ENCODE measurements at regions not wholly inside any gene's neighbourhood (a gene's known extent, or its start where the extent isn't known, plus 50 kb on each side); places are given as distances from the start of the nearest gene placed in this dataset.
A peak's percentile ranks its signal among the peaks of the same experiment; 100 is the strongest.
"Not testable (repeated sequence)": the region's sequence is repeated elsewhere in the genome, so short reads cannot be mapped to it uniquely, and the experiment has no call there.

DNA sequence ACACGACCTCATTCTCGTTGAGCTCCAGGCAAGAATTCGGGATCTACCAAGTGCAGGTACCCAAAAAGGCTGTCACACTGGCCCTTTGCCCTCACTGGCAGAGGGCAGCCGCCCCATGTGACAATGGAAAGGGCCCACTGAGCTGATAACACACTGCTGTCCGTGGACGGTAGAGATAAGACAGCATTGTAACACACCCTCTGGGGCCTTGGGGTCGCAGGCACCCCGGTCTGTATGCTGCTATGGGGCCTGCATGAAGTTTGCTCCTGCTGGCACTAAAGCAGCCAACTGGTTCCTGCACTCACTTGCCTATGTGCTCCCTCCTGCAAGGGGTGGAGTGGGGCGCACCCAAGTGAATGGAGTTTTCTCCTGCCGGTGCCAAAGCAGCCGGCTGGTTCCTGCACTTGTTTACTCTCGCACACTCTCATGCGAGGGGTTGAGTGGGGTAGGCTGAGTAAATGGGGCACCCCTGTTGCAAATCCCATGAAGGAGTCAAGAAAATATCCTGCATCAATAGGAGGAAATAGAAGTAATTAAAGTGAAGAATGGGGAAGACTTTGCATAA lies 477.9 kb downstream of the ATP23 start:
- H3K4me3 Mint-ChIP-seq, result no peak overlapping the region
- no peaks in the 10 kb centered on the region for H3K36me3 Mint-ChIP-seq
- H3K27ac Mint-ChIP-seq, result no peak overlapping the region
- DNase-seq (ENCODE audit: low spot score), result no peak
- ATAC-seq, result no peak
- no peaks in the 10 kb centered on the region for H3K4me1 Mint-ChIP-seq (ENCODE audit: low read depth in 2 of 2)
- H3K27me3 Mint-ChIP-seq, result no peaks in the 10 kb centered on the region
- H3K9me3 Mint-ChIP-seq, result no peaks in the 10 kb centered on the region

DNA sequence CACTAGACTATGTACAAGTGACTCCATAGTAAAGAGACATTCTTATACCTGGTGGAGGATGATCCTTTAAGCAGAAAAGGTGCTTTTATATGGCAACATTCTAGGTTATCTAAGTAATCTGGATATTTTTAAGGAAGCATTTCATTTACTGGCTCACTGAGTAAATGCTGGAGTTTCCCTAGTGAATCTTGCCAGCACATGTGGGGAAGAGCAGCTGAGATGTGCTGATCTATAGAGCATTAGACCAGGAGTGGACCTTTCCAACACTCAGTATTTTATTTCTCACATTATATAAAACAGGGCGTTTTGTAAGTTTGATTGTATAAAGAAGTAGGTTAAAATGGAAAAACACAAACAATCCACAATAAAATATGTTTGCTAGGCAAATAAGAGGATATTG lies 478.5 kb downstream of the ATP23 start:
- Mint-ChIP-seq H3K4me1 (ENCODE audit: low read depth in 2 of 2) (no peaks in the 10 kb centered on the region), H3K27me3 (no peaks in the 10 kb centered on the region), H3K36me3 (no peaks in the 10 kb centered on the region), H3K27ac (no peak overlapping the region), H3K4me3 (no peak overlapping the region), H3K9me3 (no peaks in the 10 kb centered on the region)
- DNase-seq (ENCODE audit: low spot score) (no peak), ATAC-seq (no peak)

- Mint-ChIP-seq H3K4me3 (no peak overlapping the region), H3K27me3 (no peaks in the 10 kb centered on the region), H3K36me3 (no peaks in the 10 kb centered on the region), H3K9me3 (no peaks in the 10 kb centered on the region), H3K4me1 (ENCODE audit: low read depth in 2 of 2) (no peaks in the 10 kb centered on the region), H3K27ac (no peak overlapping the region)
- DNase-seq (ENCODE audit: low spot score) (no peak), ATAC-seq (no peak)
Measured at GRCh38 chr12:58420503-58420902, 479.1 kb downstream of the ATP23 start.

DNA sequence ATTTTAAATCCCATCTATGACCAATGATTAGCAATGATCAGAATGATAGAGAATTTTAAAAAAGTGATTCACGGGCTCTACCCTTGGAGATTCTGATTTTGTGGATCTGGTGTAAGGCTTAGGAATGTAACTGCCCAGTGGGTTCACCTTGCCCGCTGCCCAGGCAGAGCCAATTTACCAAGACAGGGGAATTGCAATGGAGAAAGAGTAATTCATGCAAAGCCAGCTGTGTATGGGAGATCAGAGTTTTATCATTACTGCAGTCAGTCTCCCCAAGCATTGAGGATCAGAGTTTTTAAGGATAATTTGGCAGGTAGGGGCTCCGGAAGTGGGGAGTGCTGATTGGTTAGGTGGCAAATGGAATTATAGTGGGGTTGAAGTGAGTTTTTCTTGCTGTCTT lies 480.6 kb downstream of the ATP23 start:
- no peak for DNase-seq (ENCODE audit: low spot score)
- no peaks in the 10 kb centered on the region for H3K36me3 Mint-ChIP-seq
- no peak overlapping the region for H3K4me3 Mint-ChIP-seq
- H3K27ac Mint-ChIP-seq, result no peak overlapping the region
- no peaks in the 10 kb centered on the region for H3K4me1 Mint-ChIP-seq (ENCODE audit: low read depth in 2 of 2)
- no peak for ATAC-seq
- H3K27me3 Mint-ChIP-seq, result peaks cover 0 to 3% of the 10 kb centered on the region in 2 donors
- H3K9me3 Mint-ChIP-seq, result no peaks in the 10 kb centered on the region

DNA sequence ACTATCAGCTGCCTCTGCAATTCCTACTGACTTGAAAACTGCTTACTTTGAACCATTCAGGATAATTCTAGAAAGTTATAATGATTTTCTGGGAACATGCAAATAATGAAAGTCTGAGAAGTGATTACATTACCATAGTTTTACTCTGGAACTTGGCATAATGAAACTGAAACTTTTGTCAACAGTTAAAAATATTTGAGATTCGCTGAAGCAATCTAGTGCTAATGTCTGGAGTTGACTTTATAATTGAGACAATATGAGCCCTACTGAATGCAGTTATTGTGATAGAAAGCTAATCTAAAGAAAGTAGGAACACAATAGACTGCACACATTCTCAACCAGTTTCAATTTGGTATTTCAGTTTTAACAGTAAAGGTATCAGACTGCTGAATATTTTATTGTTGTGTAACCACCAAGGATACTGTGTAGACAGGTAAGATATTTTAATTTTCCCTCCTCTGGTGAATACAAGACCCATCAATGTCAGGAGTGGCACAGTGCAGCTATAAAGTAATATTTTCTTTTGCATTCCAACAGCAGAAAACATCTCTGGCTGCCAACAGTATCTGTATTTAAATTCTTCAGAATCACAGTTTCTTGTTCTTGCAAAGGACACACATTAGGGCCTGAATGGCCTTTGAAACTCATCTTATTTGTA lies 483.5 kb downstream of the ATP23 start:
- peaks cover 6% of the 10 kb centered on the region for H3K9me3 Mint-ChIP-seq
- H3K27ac Mint-ChIP-seq, result peak overlapping the region in 1 of 2 donors; percentile 57
- H3K4me1 Mint-ChIP-seq (ENCODE audit: low read depth in 2 of 2), result no peaks in the 10 kb centered on the region
- H3K36me3 Mint-ChIP-seq, result peaks cover 4% of the 10 kb centered on the region
- DNase-seq (ENCODE audit: low spot score) (no peak), ATAC-seq (no peak)
- peaks cover 5 to 13% of the 10 kb centered on the region in 2 donors for H3K27me3 Mint-ChIP-seq
- H3K4me3 Mint-ChIP-seq, result no peak overlapping the region

- H3K4me3 Mint-ChIP-seq, result no peak overlapping the region
- DNase-seq (ENCODE audit: low spot score), result no peak
- peaks cover 6% of the 10 kb centered on the region for H3K9me3 Mint-ChIP-seq
- peaks cover 5 to 13% of the 10 kb centered on the region in 2 donors for H3K27me3 Mint-ChIP-seq
- H3K4me1 Mint-ChIP-seq (ENCODE audit: low read depth in 2 of 2), result no peaks in the 10 kb centered on the region
- ATAC-seq, result peak in 1 of 2 donors; percentile 46
- H3K36me3 Mint-ChIP-seq, result peaks cover 4% of the 10 kb centered on the region
- peak overlapping the region in 1 of 2 donors; percentile 57 for H3K27ac Mint-ChIP-seq
Measured at GRCh38 chr12:58425481-58426392, 484.4 kb downstream of the ATP23 start.

DNA sequence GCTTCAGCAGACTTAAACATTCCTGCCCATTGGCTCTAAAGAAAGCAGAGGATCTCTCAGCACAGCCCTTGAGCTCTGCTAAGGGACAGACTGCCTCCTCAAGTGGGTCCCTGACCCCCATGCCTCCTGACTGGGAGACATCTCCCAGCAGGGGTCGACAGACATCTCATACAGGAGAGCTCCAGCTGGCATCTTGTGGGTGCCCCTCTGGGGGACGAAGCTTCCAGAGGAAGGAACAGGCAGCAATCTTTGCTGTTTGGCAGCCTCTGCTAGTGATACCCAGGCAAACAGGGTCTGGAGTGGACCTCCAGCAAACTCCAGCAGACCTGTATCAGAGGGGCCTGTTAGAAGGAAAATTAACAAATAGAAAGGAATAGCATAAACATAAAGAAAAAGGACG lies 485.1 kb downstream of the ATP23 start:
- ATAC-seq; H3K4me1 Mint-ChIP-seq (ENCODE audit: low read depth in 2 of 2); DNase-seq (ENCODE audit: low spot score); H3K4me3 Mint-ChIP-seq; H3K9me3 Mint-ChIP-seq; H3K36me3 Mint-ChIP-seq; H3K27ac Mint-ChIP-seq: not testable (repeated sequence)
- H3K27me3 Mint-ChIP-seq, result peaks cover 5 to 13% of the 10 kb centered on the region in 2 donors

GRCh38 chr12:58433959-58434358 lies 486.3 kb downstream of the LRIG3 start:
- DNase-seq (ENCODE audit: low spot score) (no peak), ATAC-seq (no peak)
- no peak overlapping the region for H3K27ac Mint-ChIP-seq
- H3K36me3 Mint-ChIP-seq, result no peaks in the 10 kb centered on the region
- H3K4me3 Mint-ChIP-seq, result no peak overlapping the region
- no peaks in the 10 kb centered on the region for H3K4me1 Mint-ChIP-seq (ENCODE audit: low read depth in 2 of 2)
- peaks cover 4% of the 10 kb centered on the region for H3K9me3 Mint-ChIP-seq
- H3K27me3 Mint-ChIP-seq, result no peaks in the 10 kb centered on the region

DNA sequence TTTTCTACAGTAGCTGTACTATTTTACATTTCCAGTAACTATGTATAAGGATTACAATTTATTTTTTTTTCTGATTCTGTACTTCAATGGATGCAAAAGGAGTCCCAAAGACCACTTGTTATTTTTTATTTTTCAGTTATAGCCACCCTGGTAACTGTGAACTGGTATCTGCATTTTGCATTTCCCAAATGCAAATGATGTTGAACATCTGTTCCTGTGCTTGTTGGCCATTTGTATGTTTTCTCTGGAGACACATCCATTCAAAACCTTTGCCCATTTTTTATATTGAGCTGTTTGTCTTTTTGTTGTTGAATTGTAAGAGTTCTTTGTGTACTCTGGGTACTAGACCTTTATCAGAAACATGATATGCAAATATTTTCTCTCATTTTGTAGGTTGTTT lies 485.6 kb downstream of the LRIG3 start:
- no peaks in the 10 kb centered on the region for H3K4me1 Mint-ChIP-seq (ENCODE audit: low read depth in 2 of 2)
- DNase-seq (ENCODE audit: low spot score), result no peak
- no peak overlapping the region for H3K4me3 Mint-ChIP-seq
- H3K36me3 Mint-ChIP-seq, result no peaks in the 10 kb centered on the region
- H3K27ac Mint-ChIP-seq, result no peak overlapping the region
- H3K9me3 Mint-ChIP-seq, result peaks cover 2% of the 10 kb centered on the region
- H3K27me3 Mint-ChIP-seq, result peaks cover 0 to 4% of the 10 kb centered on the region in 2 donors
- ATAC-seq, result no peak

DNA sequence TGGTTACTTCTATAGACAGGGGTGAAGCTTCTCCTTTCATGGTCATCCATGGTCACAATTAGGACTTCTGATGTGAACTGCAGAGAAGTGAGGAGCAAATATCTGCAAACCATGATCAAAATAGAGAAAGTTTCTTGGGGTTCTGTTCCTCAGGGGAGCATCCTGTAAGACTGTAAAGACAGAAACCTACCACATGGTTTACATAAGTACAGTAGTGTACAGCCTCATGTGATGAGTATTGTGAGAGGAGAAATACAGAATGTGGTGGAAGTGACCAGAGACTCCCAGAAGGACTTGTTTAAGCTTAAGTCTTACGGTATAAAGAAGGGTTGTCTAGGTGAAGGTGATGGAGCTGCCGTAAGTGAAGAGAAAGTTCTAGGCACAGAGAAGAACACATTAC lies 484.7 kb downstream of the LRIG3 start:
- H3K27me3 Mint-ChIP-seq, result peaks cover 0 to 4% of the 10 kb centered on the region in 2 donors
- H3K4me1 Mint-ChIP-seq (ENCODE audit: low read depth in 2 of 2), result no peaks in the 10 kb centered on the region
- DNase-seq (ENCODE audit: low spot score) (no peak), ATAC-seq (peak in 1 of 2 donors; percentile 11)
- H3K4me3 Mint-ChIP-seq, result no peak overlapping the region
- H3K27ac Mint-ChIP-seq, result no peak overlapping the region
- peaks cover 2% of the 10 kb centered on the region for H3K9me3 Mint-ChIP-seq
- no peaks in the 10 kb centered on the region for H3K36me3 Mint-ChIP-seq

- Mint-ChIP-seq H3K9me3 (no peaks in the 10 kb centered on the region), H3K36me3 (no peaks in the 10 kb centered on the region), H3K27me3 (peaks cover 0 to 6% of the 10 kb centered on the region in 2 donors), H3K4me3 (no peak overlapping the region), H3K27ac (no peak overlapping the region), H3K4me1 (ENCODE audit: low read depth in 2 of 2) (no peaks in the 10 kb centered on the region)
- DNase-seq (ENCODE audit: low spot score) (no peak), ATAC-seq (no peak)
Measured at GRCh38 chr12:58441483-58441882, 478.8 kb downstream of the LRIG3 start.

DNA sequence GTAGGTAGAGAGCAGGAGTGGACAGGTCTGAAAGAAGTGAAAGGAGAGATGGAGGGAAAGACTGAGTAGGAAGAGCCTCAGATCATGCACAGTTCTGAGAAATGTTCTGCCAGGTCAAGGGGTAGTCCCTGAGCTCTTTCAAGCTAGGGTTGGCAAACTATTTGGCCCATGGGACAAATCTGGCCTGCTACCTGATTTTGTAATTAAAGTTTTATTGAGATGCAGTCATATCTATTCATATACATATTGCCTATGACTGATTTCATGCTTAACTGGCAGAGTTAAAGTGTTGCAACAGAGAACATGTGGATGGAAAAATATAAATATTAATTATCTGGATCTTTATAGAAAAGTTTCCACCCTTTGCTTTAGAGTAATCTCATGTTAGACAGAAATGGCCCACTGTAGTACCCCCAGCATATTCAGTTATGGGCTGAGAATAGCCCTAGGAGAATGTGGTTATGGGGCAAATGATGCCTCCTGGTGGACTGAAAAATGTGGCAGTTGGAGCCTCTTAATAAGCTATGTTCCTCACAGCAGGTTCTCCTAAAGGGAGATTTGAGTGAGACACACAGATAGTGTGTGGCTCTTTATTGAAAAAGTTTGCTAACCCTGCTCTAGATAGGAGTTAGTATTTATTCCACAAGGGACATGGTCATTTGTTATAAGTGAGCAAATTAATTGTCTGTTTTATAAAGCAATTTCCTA lies 476.9 kb downstream of the LRIG3 start:
- H3K36me3 Mint-ChIP-seq, result no peaks in the 10 kb centered on the region
- peaks cover 3% of the 10 kb centered on the region for H3K9me3 Mint-ChIP-seq
- no peak for DNase-seq (ENCODE audit: low spot score)
- no peak overlapping the region for H3K4me3 Mint-ChIP-seq
- ATAC-seq, result no peak
- no peak overlapping the region for H3K27ac Mint-ChIP-seq
- peaks cover 0 to 6% of the 10 kb centered on the region in 2 donors for H3K27me3 Mint-ChIP-seq
- H3K4me1 Mint-ChIP-seq (ENCODE audit: low read depth in 2 of 2), result no peaks in the 10 kb centered on the region

DNA sequence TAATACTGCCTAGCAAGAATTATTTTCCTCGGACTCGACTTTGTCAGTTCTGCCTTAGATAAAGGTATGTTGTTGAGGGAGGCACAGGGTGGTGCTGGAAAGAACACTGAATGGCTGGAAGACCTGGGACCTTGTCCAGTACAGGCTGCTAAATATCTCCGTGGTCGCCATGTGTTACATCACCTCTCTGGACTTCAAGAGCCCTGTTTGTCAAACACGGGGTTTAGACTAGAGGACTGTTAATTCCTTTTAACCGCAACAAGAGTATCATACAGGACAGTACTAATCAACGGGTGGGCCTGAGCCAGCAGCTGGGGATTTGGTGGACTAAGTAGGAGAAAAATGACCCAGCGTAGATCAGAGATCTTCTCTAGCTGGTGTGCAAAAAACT lies 476.3 kb downstream of the LRIG3 start:
- no peaks in the 10 kb centered on the region for H3K36me3 Mint-ChIP-seq
- peaks cover 3% of the 10 kb centered on the region for H3K9me3 Mint-ChIP-seq
- H3K4me3 Mint-ChIP-seq, result no peak overlapping the region
- H3K4me1 Mint-ChIP-seq (ENCODE audit: low read depth in 2 of 2), result no peaks in the 10 kb centered on the region
- no peak overlapping the region for H3K27ac Mint-ChIP-seq
- ATAC-seq (no peak), DNase-seq (ENCODE audit: low spot score) (no peak)
- H3K27me3 Mint-ChIP-seq, result peaks cover 0 to 6% of the 10 kb centered on the region in 2 donors
